ENCODE measurements at regions not wholly inside any gene's neighbourhood (a gene's known extent, or its start where the extent isn't known, plus 50 kb on each side); places are given as distances from the start of the nearest gene placed in this dataset.

DNA sequence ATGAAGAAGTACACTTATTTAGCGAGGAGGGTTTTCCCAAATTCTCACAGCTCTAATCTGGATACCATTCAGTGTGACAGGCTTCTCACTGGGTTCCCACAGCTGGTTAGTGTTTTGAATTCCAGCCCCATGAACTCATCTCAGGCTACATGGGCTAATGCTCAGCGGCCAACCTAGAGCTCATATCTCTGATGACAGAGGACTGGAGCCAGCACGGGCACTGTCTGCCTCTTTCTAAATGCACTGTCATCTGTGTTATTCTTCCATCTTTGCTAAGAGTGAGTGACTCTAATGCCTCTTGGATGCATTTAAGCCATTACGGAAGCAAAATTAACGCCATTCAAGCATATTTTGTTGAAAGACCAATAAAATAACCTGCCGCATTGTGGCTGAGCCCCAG is 308.9 kb upstream of the JAG1 start:
- no peaks in the 10 kb centered on the region for H3K27me3 Mint-ChIP-seq (ENCODE audit: low read depth)
- no peaks in the 10 kb centered on the region for H3K36me3 Mint-ChIP-seq (ENCODE audit: low read depth)
- H3K9me3 Mint-ChIP-seq (ENCODE audit: low read depth): peaks cover 3% of the 10 kb centered on the region
- no peak for DNase-seq (ENCODE audit: low spot score)
- peak overlapping the region; percentile 95 for H3K27ac Mint-ChIP-seq (ENCODE audit: unreplicated experiment)
- peak overlapping the region; percentile 32 for H3K4me3 Mint-ChIP-seq (ENCODE audit: unreplicated experiment)
- TF ChIP-seq, protein P1, sequence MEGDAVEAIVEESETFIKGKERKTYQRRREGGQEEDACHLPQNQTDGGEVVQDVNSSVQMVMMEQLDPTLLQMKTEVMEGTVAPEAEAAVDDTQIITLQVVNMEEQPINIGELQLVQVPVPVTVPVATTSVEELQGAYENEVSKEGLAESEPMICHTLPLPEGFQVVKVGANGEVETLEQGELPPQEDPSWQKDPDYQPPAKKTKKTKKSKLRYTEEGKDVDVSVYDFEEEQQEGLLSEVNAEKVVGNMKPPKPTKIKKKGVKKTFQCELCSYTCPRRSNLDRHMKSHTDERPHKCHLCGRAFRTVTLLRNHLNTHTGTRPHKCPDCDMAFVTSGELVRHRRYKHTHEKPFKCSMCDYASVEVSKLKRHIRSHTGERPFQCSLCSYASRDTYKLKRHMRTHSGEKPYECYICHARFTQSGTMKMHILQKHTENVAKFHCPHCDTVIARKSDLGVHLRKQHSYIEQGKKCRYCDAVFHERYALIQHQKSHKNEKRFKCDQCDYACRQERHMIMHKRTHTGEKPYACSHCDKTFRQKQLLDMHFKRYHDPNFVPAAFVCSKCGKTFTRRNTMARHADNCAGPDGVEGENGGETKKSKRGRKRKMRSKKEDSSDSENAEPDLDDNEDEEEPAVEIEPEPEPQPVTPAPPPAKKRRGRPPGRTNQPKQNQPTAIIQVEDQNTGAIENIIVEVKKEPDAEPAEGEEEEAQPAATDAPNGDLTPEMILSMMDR (IDR thresholded peaks at IDR 0.05): no peak
- H3K4me1 Mint-ChIP-seq (ENCODE audit: low read depth): peaks cover 78% of the 10 kb centered on the region

DNA sequence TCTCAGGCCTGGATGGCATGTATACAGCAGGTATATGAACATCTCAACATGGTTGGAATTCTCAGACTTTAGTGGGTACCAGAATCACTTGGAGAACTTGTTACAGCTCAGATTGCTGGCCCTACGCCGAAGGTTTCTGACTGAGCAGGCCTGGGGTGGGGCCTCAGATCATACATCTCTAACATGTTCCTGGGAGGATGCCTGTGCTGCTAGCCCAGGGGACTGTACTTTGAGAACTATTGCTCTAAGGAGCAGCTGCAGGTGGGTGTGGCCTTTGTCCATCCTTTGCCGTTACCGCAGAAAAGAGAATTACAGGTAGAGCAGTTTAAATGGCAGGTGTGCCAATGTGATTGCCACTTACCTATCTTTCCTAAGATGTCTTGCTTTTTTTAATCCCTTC is 310.5 kb upstream of the JAG1 start:
- no peak for DNase-seq (ENCODE audit: low spot score)

DNA sequence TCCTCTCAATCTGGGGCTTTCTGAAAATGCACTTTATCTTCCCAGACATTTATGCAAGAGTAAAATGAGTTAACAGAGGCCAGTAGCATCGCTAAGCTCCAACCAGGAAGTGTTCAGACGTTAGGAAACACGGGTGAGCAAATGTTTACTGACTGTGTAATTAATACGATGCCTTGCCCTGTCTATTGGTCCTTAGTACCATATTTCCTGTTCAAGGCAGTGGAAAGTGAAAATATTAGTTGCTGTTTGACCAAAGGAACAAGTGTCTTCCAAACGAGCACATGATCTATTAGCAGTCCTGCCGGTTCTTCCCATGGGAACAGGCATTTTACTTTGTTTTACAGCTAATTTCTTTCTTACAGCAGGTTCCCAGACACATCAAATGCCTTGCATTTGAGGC is 311.1 kb upstream of the JAG1 start:
- DNase-seq (ENCODE audit: low spot score): no peak
- peaks cover 83% of the 10 kb centered on the region for H3K4me1 Mint-ChIP-seq (ENCODE audit: low read depth)
- H3K27ac Mint-ChIP-seq (ENCODE audit: unreplicated experiment): peak overlapping the region; percentile 89
- no peaks in the 10 kb centered on the region for H3K27me3 Mint-ChIP-seq (ENCODE audit: low read depth)
- TF ChIP-seq, protein P1 (IDR thresholded peaks at IDR 0.05): no peak
- peaks cover 3% of the 10 kb centered on the region for H3K9me3 Mint-ChIP-seq (ENCODE audit: low read depth)
- H3K36me3 Mint-ChIP-seq (ENCODE audit: low read depth): no peaks in the 10 kb centered on the region
- H3K4me3 Mint-ChIP-seq (ENCODE audit: unreplicated experiment): no peak overlapping the region

More for the DNA sequence above, 310.5 kb upstream of the JAG1 start:
- Mint-ChIP-seq H3K4me1 (ENCODE audit: low read depth) (peaks cover 83% of the 10 kb centered on the region), H3K4me3 (ENCODE audit: unreplicated experiment) (no peak overlapping the region), H3K36me3 (ENCODE audit: low read depth) (no peaks in the 10 kb centered on the region), H3K27me3 (ENCODE audit: low read depth) (no peaks in the 10 kb centered on the region), H3K27ac (ENCODE audit: unreplicated experiment) (peak overlapping the region; percentile 95), H3K9me3 (ENCODE audit: low read depth) (peaks cover 3% of the 10 kb centered on the region)
- TF ChIP-seq, protein P1 (IDR thresholded peaks at IDR 0.05): no peak

DNA sequence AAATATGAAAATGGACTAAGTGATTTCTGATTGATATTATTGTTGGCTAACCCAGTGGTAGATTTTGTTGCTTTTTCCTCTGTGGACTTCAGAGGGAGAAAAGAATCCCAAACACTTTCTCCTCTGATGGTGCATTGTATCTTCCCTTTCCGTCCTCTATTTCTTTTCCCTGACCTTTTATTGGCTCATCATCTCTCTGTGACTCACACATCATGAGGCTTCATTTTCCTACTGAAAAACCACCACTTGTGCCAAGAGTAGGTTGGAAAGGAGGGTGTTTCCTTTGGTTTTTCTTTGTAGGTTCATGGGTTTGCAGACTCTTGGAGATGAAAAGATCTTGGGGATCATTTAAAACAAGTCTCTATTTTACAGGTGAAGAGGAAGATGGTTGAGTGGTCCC is 311.7 kb upstream of the JAG1 start:
- H3K4me3 Mint-ChIP-seq (ENCODE audit: unreplicated experiment): no peak overlapping the region
- peaks cover 79% of the 10 kb centered on the region for H3K4me1 Mint-ChIP-seq (ENCODE audit: low read depth)
- H3K27me3 Mint-ChIP-seq (ENCODE audit: low read depth): no peaks in the 10 kb centered on the region
- H3K27ac Mint-ChIP-seq (ENCODE audit: unreplicated experiment): peak overlapping the region; percentile 89
- TF ChIP-seq, protein P1 (IDR thresholded peaks at IDR 0.05): no peak
- no peak for DNase-seq (ENCODE audit: low spot score)
- no peaks in the 10 kb centered on the region for H3K36me3 Mint-ChIP-seq (ENCODE audit: low read depth)
- peaks cover 3% of the 10 kb centered on the region for H3K9me3 Mint-ChIP-seq (ENCODE audit: low read depth)

DNA sequence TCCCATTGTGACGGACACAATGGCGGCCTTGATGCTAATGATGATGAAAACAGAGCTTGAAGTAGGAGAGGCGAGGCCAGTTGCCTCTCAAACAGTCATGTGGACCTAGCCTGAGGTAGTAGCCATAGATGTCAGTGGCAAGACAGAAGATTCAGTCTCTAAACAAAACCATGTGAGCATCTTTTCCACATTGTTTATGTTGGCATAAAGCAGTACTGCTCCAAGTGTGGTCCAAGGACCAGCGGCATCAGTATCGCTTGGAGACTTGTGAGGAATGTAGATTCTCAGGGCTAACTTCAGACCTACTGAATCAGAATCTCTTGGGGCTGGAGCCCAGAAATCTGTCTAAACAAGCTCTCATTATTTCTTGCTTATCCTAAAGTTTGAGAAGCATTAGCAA is 312.8 kb upstream of the JAG1 start:
- Mint-ChIP-seq H3K9me3 (ENCODE audit: low read depth) (peaks cover 3% of the 10 kb centered on the region), H3K36me3 (ENCODE audit: low read depth) (peaks cover 2% of the 10 kb centered on the region), H3K27me3 (ENCODE audit: low read depth) (no peaks in the 10 kb centered on the region), H3K4me1 (ENCODE audit: low read depth) (peaks cover 73% of the 10 kb centered on the region), H3K27ac (ENCODE audit: unreplicated experiment) (peak overlapping the region; percentile 89), H3K4me3 (ENCODE audit: unreplicated experiment) (no peak overlapping the region)
- no peak for DNase-seq (ENCODE audit: low spot score)
- TF ChIP-seq, protein P1 (IDR thresholded peaks at IDR 0.05): no peak
